Activated CD4-positive, alpha-beta T cell treated with anti-CD3 and anti-CD28 coated beads, Interleukin-2, Interleukin-4, amounts not matched to agents 100 ng/mL and 50 ng/mL, durations not matched to agents 16 hours and 8 hours (primary cell): ENCODE measurements at regions not wholly inside any gene's neighbourhood (a gene's known extent, or its start where the extent isn't known, plus 50 kb on each side); places are given as distances from the start of the nearest gene placed in this dataset.
"Not testable (repeated sequence)": the region's sequence is repeated elsewhere in the genome, so short reads cannot be mapped to it uniquely, and the experiment has no call there.

Source experiments
- DNase-seq: peaks from one replicate; pipeline ENCODE4 v3.0.0-alpha.2; 2020; ENCODE audit warnings: low spot score

- no peak for DNase-seq
These were observed 1208.5 kb downstream of the NSUN3 start for GRCh38 chr3:95271395-95271794.

GRCh38 chr3:95272166-95272565 is 1209.3 kb downstream of the NSUN3 start:
- DNase-seq: no peak

GRCh38 chr3:95272781-95273180 is 1209.9 kb downstream of the NSUN3 start:
- no peak for DNase-seq

- DNase-seq: no peak
These were observed 1214.8 kb downstream of the NSUN3 start for GRCh38 chr3:95277613-95278012.

GRCh38 chr3:95280711-95281352 is 1218.0 kb downstream of the NSUN3 start:
- no peak for DNase-seq

- DNase-seq: no peak
These were observed 1226.4 kb downstream of the NSUN3 start for GRCh38 chr3:95289295-95289694.

- DNase-seq: no peak
These were observed 1234.7 kb downstream of the NSUN3 start for GRCh38 chr3:95297581-95297980.

- no peak for DNase-seq
These were observed 1239.2 kb downstream of the NSUN3 start for GRCh38 chr3:95302044-95302443.

- no peak for DNase-seq
These were observed 1247.7 kb downstream of the NSUN3 start for GRCh38 chr3:95310560-95310959.

GRCh38 chr3:95311272-95311671 is 1248.4 kb downstream of the NSUN3 start:
- DNase-seq: no peak

GRCh38 chr3:95312650-95313049 is 1249.8 kb downstream of the NSUN3 start:
- no peak for DNase-seq

GRCh38 chr3:95319921-95320494 is 1257.1 kb downstream of the NSUN3 start:
- DNase-seq: no peak

- DNase-seq: no peak
These were observed 1264.6 kb downstream of the NSUN3 start for GRCh38 chr3:95327478-95327877.

- DNase-seq: no peak
These were observed 1271.0 kb downstream of the NSUN3 start for GRCh38 chr3:95333826-95334225.

- DNase-seq: no peak
These were observed 1271.6 kb downstream of the NSUN3 start for GRCh38 chr3:95334461-95334860.

GRCh38 chr3:95335517-95335916 is 1272.7 kb downstream of the NSUN3 start:
- no peak for DNase-seq

GRCh38 chr3:95338446-95338845 is 1275.6 kb downstream of the NSUN3 start:
- DNase-seq: no peak

GRCh38 chr3:95341314-95341713 is 1278.5 kb downstream of the NSUN3 start:
- no peak for DNase-seq

- no peak for DNase-seq
These were observed 1280.4 kb downstream of the NSUN3 start for GRCh38 chr3:95343228-95343627.

- no peak for DNase-seq
These were observed 1280.9 kb downstream of the NSUN3 start for GRCh38 chr3:95343767-95344166.

GRCh38 chr3:95347936-95348335 is 1285.1 kb downstream of the NSUN3 start:
- not testable (repeated sequence) for DNase-seq

- no peak for DNase-seq
These were observed 1286.0 kb downstream of the NSUN3 start for GRCh38 chr3:95348879-95349278.

- DNase-seq: no peak
These were observed 1287.2 kb downstream of the NSUN3 start for GRCh38 chr3:95350049-95350448.

- no peak for DNase-seq
These were observed 1288.3 kb downstream of the NSUN3 start for GRCh38 chr3:95351158-95351557.
